ENCODE measurements at regions not wholly inside any gene's neighbourhood (a gene's known extent, or its start where the extent isn't known, plus 50 kb on each side); places are given as distances from the start of the nearest gene placed in this dataset.
"Not testable (repeated sequence)": the region's sequence is repeated elsewhere in the genome, so short reads cannot be mapped to it uniquely, and the experiment has no call there.

DNA sequence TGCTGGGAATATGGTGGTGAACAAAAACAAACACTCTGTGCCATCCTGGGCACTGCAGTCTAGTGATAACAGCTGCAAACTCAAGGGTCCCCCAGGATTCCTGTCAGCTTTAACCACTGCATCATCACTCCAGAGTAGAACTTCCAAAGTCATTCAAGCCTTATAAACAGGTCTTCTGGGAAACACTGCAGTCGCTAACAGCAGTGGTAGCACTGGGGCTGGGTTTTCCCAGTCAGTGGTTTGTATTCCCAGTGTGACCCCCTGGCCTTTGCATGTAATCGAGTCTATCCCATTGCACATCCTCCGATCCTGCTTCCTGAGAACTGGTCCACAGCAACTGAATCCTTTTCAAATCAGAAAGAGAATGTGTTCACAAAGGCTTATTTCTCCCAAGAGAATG lies 623.5 kb downstream of the EDEM1 start:
- DNase-seq (ENCODE audit: low spot score) = no peak

DNA sequence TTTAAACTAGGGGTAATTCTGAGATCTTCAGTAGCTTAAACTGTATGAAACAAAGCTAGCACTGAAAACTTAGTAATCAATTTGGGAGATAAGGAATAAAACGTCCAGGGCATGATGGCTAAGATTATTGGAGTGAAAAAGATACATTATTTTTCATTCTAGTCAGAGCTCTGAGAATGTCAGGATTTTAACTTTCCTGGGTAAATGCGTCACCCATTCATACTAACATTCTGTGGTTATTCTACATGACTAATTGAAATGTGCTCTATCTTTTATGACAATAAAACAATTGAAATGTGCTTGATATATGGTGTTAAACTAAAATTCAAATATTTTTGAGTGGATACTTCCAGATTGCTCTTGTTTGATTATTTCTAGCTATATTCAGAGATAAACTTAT lies 626.0 kb downstream of the EDEM1 start:
- no peak for DNase-seq (ENCODE audit: low spot score)

DNA sequence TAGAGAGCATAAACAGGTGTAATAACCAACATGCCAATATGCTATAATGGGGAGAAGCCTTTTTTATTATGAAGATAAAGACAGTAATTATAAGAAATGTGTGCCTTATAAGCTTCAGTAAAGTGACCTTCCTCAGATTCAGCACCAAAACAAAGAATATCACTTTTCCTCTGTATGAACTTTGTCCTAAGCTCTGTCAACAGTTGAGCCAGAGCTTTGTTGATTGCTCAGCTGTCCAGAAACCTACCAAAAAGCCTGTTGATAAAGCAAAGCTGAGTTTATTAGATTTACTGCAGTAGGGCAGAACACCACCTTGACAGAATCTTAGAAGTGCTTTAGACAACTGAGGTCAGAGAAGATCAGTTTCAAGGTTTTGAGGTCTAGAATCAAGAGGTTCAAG lies 635.3 kb downstream of the EDEM1 start:
- no peak for DNase-seq (ENCODE audit: low spot score)

DNA sequence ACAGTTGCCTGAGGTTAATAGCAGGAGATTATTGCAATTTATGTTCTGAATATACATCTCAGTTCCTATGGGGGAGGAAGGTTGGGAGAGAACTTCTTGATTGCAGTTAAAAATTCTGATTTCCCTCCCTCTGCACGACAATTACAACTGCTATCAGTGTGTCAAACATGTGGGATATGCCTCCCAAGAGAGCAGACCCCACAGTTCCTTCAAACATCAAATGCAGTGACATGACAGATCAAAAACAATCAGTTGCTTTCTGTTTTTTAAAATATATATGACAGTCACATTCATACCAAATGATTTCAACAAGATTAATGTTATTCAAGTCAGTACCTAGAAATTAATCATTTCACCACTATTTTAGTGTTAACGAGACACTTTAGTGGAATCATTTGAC lies 639.0 kb downstream of the EDEM1 start:
- no peak for DNase-seq (ENCODE audit: low spot score)

DNA sequence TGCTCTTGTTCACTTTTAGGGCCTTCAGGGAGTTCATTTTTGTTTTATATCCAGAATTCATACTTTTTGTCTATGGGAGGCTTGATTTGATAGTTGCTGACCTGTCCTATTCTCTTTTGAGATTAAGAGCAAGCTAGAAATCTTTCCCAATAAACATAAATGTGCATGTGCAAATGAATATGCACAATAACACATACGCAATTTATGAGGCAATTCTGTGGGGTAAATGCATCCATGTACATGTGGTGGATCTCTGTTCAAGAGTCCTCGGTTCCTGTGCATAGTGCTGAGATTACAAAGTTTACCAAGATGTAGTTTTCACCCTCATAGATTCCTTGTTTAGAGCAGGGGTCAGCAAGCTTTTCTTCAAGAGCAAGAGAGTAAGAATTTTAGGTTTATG lies 640.7 kb downstream of the EDEM1 start:
- DNase-seq (ENCODE audit: low spot score) = no peak

DNA sequence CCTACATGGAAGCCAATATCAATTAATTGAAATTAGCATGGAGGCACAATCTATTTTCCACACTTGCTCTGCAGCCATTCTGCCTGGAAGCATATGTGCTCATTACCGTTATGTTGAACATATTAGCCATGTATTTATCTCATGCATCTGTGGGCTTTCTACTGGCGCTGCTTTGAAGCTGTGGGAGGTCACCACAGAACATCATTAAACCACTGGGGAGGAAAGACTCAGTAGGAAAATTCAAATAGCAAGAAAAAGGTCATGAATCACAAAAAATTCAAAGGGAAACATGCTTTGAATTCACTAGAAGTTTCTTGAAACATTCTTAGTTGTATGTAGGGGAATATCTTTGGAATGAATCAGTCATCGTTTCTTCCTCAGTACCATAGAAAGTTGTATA lies 652.5 kb downstream of the EDEM1 start:
- DNase-seq (ENCODE audit: low spot score) = no peak

DNA sequence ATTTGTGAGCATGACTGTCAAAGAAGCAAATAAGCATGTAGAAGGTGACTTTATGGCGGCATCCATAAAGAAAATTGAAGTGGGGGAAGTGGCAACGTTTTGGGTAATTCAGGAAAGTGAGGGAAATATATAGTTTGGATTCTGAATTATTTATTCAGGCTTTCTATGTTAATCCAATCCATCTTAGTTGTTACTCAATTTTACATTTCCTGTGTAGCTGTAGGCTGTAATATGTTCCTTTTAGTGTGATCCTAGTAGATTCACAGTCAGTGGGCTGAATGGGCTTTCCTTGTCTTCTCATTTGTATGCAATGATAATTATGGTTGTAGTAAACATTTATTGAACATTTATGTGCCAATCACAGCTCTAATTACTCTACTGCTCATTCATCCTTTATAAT lies 654.1 kb downstream of the EDEM1 start:
- no peak for DNase-seq (ENCODE audit: low spot score)

DNA sequence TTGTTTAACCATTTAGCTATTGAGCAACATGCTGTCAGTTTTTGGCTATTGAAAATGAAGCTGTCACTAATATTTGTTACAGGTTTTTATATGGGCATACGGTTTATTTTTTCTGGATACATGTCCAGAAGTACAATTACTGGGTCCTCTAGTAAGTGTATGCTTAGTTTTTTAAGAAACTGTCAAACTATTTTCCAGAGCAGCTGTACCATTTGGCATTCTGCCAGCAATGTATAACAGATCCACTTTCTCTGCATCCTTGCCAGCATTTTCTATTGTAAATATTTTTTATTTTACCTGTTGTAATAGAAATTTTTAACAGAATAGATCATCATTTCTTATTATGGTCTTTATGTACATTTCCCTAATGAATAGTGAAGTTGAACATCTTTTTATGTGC lies 658.8 kb downstream of the EDEM1 start:
- DNase-seq (ENCODE audit: low spot score) = no peak

DNA sequence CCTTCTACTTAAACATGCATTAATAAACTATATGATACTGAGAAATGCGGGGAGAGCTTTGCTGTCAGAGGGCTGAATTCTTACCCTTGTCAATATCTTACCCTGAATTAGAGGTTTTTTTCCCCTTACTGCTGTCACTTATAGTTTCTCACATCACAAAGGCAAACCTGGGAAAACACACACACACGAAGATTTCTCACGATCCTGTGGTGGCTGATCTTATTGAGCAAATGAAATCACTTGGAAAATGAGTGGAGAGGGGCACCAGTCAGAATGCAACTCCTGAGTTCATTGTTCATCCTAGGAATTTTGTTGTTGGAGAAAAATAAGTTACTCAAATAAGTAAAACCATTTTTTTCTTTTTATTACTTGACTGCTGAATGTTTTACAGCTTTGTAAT lies 673.6 kb downstream of the EDEM1 start:
- no peak for DNase-seq (ENCODE audit: low spot score)

DNA sequence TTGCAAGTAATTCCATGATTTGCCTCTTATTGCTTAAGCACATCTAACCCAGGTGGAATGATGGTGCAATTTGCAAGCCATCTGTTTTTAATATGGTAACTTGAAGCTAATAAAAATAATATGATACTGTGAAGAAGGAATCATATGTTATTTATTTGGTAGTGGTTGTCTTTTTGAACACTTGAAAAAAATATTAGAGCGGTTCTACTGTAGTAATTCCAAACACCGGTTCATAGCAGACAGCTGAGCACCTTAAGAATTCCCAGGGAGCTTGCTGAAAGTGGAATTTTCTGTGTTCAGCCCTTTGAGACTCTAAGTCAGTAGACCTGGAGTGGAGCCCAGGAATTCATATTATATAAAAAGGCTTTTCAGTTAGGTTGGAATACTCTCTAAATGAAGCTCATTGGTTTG lies 687.4 kb downstream of the EDEM1 start:
- no peak for DNase-seq (ENCODE audit: low spot score)

DNA sequence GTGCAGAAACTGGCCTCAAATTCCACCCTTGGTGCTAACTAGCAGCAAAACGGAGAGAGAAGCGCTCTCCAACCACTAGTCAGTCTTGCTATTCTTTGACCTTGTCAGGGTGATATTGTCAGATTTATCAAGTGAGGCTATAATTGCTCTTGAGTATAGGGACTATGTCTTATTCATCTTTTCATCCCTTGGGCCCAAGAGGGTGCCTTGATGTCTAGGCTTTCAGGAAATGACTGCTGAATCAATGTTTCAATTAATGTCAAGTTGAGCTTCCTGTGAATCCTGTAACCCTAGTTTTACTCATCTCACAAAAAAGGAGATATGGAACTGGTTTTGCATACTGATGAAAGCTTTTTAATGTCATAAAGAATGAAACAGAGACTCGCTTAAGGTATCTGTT lies 701.3 kb downstream of the EDEM1 start:
- no peak for DNase-seq (ENCODE audit: low spot score)

DNA sequence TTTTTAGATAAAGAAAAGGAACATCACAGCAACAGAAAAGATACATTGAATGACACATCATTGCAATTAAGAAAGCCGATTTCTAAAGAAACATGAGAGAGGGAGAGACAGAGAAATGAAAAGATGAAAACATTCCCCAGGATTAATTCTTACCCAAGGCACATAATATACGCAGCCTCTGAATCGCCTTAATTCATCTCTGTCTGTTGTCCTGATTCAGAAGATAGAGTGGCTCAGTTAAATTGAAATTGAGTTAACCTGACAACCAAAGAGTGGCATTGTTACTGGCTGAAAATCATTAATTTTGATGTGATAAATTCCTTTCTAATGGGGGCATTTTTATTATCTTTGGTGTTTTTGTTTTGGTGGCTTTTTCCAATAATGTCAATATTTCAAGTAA lies 701.9 kb downstream of the EDEM1 start:
- no peak for DNase-seq (ENCODE audit: low spot score)

DNA sequence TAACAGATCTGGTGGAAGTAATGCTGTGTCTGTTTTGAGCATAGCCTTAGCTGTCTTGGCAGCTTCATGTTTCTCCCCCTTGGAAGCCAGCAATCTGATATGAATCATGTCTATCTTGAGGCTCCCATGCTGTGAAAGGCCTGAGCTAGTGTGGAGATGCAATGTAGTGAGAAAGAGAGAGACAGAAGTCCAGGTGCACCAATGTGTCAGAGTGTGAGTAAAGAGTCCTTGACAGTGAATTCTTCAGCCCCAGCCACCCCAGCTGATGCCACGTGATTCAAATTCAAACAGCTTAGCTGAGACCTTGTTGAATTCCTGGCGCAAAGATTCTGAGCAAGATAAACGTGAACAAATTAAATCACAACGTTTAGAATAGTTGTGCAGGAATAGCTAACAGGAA lies 704.2 kb downstream of the EDEM1 start:
- DNase-seq (ENCODE audit: low spot score) = no peak

DNA sequence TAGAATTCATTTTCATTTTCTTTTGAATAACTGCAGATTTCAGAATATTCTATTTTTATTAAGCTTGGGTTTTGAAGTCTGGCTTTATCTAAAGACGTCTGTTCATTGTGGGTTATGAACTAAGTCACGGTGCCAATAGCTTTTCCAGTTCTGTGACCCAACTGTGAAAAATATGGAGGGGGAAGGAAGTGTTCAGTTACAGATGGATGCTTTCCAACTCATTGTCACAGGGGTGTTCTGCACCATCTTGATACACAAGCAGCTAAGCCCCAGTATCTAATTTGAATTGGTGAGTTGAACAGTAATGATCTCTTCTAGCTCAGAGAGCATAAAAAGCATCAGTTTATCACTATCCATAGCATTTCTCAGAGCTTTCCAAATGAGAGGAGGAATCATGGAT lies 710.6 kb downstream of the EDEM1 start:
- no peak for DNase-seq (ENCODE audit: low spot score)

DNA sequence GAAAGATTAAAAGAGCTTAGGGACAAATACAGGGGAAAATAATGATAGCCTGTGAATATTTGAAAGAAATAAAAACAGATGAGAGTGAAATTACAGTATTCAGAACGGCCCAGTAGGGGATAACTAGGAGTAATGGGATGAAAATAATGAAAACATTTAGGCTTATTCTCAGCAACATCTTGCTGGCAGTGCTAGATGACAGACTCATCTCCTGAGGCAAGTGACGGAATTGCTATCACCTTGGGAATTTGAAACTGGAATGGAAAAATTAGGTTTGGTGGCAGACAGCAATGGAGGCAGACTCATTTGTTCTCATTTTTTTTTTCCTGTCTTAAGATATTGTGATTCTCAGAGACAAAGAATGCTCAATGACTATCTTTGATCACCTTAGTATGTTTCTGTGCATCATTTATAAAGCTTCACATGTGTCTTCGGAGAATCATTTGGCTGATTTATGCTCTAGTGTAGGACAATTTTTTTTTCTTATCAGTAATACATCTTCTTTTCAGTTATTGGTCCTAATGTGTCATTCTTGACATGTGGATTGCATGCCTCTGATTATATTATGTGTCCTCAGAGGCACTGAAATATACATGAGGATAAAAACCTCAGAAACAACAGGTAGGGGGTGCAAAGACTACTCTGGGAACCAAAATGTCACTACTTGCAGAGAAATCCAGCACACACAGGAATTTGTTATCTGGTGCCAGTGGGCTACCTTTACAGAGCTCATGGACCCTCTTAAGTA lies 711.7 kb downstream of the EDEM1 start:
- DNase-seq (ENCODE audit: low spot score) = no peak

DNA sequence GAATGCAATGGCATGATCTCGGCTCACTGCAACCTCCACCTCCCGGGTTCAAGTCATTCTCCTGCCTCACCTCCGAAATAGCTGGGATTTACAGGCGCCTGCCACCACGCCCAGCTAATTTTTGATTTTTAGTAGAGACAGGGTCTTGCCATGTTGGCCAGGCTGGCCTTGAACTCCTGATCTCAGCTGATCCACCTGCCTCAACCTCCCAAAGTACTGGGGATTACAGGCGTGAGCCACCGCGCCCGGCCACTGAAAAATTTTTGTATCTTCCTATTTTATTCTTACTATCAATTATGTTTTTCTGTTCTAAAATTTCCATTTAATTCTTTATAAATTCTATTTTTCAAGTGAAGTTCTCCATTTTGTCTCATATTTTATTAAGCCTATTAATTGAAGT lies 730.4 kb downstream of the EDEM1 start:
- DNase-seq (ENCODE audit: low spot score) = no peak

DNA sequence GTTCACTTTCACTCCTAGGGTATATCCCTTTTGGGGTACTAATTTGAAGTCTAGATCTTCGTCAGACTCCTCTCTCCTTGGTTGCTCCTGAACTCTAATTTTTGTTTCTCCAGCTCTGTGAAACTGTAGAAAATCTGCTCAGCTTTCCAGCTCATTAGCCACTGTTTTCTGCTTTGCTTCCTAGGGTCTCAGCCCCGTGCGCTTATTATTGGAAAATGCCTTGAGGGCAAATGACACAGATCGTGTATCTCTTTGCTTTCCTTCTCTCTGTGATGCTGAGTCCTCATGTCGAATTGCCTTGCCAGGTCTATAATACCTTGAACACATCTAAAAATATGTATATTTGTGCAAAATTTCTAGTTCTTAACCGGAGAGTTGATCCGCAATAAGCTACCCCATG lies 731.1 kb downstream of the EDEM1 start:
- no peak for DNase-seq (ENCODE audit: low spot score)

DNA sequence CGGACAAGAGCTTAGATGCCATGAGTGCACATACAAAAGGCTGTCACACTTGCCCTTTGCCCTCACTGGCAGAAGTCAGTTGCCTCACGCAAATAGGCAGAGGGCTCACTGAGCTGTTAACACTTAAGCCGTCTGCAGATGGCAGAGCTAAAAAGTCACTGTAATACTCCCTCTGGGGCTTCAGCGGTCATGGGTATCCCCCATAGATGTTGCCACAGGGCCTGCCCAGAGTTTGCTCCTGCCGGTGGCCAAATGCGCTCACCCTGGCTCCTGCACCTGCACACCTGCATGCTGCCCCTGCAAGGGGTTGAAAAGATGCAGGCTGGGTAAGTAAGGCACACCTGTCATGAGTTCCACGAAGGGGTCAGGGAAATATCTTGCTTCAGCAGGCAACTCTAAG lies 741.5 kb downstream of the EDEM1 start:
- no peak for DNase-seq (ENCODE audit: low spot score)

DNA sequence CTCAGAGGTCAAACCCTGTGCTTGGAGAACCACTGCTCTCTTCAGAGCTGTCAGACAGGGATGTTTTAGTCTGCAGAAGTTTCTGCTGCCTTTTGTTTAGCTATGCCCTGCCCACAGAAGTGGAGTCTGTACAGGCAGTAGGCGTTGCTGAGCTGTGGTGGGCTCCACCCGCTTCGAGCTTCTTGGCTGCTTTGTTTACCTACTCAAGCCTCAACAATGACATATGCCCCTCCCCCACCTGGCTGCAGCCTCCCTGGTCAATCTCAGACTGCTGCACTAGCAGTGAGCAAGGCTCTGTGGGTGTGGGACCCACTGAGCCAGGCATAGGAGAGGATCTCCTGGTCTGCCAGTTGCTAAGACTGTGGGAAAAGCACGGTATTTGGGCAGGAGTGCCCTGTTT lies 756.6 kb downstream of the EDEM1 start:
- DNase-seq (ENCODE audit: low spot score) = not testable (repeated sequence)

DNA sequence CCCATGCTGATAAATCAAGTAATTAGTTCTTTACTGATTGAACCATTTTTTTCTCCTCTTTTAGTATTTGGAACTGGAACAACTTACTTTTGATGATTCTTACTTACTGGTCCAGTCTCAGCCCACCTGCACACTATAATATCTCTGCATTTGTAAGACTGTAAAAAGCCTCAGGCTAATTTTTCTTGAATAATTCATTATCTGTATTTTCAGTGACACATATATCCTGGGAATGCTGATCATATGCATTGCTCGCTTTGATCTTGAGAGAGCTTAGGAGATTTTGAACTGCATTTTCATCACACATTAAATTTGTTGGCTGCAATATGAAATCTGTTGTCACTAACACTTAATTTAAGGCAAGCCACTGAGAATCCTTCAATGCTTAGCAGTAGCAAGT lies 760.6 kb downstream of the EDEM1 start:
- DNase-seq (ENCODE audit: low spot score) = no peak

DNA sequence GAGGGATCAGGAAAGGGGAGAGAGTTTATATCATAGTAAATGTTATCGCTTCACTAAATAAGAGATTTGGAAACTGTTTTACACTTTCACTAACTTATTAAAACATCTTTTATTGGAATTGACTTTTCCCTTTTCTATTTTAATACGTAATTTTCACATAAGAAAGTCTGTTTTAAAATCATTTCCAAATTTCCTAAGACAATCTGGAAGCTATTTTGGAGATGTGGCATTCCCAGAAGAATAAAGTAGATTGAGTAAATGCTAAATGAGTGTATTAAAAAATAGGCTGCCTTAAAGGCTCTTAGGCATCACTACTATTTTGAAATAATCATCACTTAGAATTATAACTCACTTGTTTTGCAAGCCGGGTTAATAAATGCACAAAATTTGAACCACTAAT lies 763.5 kb downstream of the EDEM1 start:
- no peak for DNase-seq (ENCODE audit: low spot score)

DNA sequence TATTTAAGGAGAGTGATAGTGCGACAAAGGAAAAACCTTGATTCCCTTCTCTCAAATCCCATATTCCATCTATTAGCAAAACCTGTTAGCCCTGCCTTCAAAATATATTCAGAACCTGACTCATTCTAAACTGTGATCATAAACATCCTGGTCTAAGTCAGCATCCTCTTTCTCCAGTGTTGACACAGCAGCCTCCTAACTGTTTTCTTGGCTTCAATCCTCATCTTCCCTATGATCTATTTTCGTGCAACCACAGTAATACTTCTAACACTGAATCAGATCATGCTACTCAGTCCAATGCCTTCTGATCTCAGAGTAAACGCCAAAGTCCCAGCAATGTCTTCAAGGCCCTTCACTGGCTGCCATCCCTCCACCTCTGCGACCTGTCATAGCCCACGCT lies 785.1 kb downstream of the EDEM1 start:
- DNase-seq (ENCODE audit: low spot score) = no peak

DNA sequence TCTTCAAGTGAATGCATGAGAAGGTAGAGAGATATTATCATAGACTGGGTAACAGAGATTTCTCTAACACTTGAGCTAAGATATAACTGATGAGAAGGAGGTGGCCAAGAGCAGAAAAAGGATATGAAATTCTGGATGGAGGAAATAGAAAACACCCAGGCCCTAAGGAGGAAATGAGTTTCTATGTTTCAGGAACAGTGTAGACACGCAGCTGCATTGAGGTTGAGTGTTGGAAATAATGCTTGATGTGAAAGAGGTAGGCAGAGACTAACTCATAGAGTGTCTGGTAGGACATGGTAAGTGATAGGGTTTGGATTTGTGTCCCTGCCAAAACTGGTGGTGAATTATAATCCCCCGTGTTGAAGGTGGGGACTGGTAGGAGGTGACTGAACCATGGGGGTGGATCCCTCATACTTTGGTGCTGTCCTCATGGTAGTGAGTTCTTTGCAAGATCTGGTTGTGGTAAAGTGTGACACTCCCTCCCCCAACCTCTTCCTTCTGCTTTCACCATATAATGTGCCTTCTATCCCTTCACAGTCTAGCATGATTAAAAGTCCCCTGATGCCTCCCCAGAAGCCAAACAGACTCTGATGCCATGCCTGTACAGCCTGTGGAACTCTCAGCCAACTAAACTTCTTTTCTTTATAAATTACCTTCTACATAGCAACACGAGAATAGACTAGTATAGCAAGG lies 787.3 kb downstream of the EDEM1 start:
- DNase-seq (ENCODE audit: low spot score) = no peak

DNA sequence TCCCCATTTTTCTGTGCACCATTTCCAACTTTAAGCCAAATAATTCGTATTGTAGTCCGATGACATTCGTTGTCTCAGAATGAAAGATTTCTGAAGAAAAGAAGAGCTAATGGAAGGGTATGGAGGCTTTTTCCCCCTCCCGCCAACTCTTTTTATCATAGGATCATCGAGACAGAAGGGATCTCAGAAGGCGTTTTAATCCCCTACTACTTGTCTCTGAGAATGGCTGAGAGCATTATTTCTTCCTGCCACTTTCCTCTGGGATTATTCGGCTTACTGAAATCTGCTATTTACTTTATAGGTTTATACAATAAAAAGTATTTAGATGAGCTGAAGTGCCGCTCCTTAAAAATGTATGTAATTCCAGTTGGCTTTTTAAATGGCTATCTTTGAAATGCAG lies 789.8 kb downstream of the EDEM1 start:
- DNase-seq (ENCODE audit: low spot score) = no peak
